Right renal pelvis (tissue), 4 donors: ENCODE measurements at regions not wholly inside any gene's neighbourhood (a gene's known extent, or its start where the extent isn't known, plus 50 kb on each side); places are given as distances from the start of the nearest gene placed in this dataset.

Experiments
- DNase-seq, 4 donors: peaks; one replicate each; pipeline ENCODE4 v3.0.0-alpha.2; 2013; ENCODE audit warnings: low read depth in 4 of 4, low spot score in 3 of 4, missing footprints in 1 of 4

DNA sequence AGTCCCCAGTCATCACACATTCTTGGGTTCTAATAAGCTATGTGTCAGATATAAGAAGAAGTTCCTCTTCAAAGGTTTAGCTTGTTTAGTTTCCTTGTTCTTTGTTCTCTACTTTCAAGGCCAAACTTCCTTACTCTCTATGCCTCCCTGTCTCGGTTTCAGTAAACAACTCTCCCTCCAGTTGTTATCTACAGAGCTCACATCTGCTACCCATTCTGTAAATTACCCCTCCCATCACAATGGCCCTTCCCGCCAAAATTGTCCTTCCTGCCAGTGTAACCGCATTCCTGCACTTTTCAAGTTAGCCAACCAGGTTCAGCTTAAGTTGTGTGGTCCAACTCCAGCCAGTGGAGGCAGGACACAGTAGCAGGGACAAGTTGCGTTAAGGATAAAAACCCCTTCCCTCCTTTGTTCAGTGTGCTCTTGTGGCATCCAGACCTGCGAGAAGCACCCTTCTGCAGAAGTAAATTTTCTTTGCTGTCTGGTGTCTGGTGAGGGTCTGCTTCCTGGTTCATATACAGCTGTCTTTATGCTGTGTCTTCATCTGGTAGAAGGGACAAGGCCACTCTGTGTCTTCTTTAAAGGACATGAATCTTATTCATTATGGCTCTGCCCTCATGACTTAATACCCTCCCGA is 342.1 kb upstream of the GRM7 start:
- no peak for DNase-seq

DNA sequence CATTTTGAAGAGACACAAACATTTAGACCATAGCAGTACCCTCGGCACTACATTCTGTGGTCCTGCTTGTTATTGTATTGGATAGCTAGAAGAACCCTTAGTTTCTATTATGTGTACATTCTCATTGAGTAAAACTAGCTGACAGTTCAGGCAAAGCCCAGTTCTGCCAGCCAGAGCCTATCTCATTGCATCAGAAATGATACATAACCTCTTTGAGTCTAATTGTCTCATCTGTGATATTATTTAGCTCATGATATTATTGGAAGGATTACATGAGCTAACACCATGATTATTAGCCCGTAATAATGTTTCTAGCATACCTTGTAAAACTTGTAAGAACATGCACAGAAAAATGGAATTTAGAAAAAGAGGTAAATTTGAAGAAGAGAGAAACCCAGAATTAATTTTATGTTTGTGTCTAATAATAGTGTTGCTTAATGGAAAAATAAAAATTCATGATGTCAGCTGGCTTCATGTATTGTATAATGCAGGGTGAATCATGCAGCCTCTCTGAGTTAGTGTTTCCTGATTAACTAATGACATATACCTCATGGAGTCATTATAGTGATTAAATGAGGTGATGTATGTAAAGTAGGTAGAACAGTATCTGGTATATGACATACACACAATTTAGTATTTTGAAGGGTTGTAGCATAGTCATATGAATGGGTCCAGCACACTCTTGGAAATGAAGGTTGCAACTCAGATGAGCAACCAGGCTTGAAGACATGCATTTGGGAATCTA is 339.4 kb upstream of the GRM7 start:
- DNase-seq = no peak

DNA sequence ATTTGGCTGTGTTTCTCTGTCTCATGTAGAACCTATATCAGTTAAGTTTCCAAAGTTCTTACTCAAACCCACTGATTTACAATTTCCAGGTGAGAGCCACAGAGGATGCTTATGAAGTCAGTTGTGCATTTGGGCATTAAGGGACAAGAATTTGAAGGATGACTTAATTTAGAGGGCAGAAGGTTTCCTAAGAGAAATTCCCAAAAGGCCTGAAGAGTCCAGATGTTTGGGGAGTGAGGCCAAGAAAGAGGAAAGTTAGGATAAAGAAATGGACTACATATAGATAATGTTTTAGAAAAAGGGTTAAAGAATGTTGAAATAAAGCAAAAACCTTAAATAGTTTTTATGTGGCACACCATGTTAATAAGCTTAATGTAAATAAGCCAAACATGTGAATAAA is 338.7 kb upstream of the GRM7 start:
- no peak for DNase-seq

DNA sequence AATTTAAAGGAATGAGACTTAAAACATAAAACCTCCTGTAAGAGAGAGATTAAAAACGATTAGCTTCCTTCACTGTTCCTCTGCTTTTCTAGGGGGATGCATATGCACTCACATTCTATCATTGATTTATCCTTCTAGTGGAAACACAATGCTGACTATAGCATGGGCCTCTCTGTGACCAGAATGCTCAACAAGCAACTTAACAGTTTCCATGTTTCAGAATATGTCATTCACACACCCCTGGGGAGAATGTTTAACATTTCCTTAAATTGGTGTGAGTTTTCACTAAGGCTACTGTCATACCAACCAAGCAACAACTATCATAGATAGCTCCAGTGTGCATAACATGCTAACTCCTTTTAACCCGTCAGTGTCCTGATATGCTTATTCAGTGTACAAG is 337.9 kb upstream of the GRM7 start:
- no peak for DNase-seq

DNA sequence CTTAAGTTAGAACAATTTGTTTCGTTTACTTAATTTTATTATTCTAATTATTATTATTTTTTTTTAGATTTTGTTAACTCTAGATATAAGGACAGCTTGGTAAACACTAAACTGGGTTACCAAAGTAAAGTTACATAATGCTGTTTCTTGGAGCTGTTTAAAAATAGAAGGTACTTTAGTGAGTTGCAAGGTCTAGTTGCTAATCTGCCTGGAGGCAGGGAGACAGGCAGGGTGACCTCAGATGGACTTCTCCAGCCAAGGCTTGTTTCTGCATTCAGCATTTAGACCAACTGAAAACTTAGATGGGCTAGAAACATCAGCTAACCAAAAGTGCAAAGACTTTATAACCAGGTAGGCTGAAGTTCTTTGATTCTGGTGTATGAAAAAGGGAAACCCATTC is 336.4 kb upstream of the GRM7 start:
- DNase-seq = no peak

DNA sequence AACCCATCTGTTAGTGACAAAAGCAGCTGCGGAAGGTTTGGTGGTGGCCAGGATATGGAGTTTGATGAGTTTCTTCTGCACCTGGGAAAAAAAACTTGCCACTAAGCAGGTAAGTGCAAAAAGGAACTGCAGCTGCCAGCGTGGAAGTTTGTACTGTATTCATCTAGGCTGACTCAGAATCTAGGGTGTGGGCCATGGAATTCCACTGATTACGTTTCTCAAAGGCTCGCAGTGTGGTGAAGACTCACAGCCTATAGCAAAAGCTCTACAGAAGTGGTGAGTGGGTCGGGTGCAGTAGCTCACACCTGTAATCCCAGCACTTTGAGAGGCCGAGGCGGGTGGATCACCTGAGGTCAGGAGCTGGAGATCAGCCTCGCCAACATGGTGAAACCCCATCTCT is 334.6 kb upstream of the GRM7 start:
- DNase-seq = no peak

DNA sequence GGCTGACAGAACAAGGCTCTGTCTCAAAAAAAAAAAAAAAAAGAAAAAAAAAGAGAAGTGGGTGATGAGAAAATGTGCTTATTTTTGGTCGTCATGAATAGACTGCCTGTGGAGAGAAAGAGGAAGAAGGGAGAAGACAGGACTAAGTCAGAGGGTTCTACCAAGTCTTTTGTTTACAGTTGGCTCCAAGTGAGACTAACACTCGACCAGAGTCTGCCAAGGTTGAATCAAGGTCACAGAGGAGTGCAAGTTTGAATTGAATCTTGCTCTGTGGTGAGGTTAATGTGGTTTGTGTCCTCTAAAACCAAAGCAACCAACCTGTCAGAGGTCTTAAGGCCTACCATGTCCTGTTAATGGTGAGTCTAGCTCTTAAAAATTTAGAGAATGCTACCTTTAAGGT is 334.1 kb upstream of the GRM7 start:
- DNase-seq = no peak

DNA sequence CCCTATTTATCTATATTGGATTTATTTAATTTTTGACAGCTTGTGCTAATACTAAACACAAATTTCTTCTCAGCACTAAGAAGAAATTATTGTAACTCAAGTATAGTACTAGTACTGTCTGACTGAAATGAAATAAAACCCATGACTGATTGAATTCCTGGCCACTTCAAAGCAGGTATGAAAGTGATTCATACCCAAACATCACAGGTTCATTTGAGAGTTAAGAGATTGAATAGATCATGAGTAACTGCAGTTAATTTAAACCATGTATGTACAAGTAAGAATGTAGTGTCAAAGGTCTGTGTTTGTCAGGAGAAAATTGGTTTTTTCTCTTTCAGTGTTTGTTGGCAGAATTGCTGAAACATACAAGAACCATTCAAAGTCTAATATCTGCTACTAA is 332.0 kb upstream of the GRM7 start:
- DNase-seq = no peak

DNA sequence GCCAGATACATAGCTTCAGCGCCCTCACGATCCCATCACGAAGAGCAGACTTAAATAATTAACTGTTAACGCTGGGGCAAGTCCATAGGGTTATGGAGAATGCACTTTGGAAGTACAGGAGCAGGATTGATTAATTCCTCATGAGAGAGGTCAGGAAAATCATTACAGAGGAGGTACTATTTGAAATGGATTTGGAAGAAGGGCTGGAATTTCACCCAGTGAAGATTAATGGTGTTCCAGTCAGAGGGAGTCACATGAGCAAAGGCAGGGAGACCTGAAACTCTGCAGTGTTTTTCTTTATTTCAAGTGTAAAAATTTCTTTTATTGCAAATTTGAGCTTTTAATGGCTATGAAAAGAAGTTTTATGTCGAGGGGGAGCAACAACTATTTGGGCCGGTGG is 329.8 kb upstream of the GRM7 start:
- DNase-seq = peak in 1 of 4 donors; percentile 3

DNA sequence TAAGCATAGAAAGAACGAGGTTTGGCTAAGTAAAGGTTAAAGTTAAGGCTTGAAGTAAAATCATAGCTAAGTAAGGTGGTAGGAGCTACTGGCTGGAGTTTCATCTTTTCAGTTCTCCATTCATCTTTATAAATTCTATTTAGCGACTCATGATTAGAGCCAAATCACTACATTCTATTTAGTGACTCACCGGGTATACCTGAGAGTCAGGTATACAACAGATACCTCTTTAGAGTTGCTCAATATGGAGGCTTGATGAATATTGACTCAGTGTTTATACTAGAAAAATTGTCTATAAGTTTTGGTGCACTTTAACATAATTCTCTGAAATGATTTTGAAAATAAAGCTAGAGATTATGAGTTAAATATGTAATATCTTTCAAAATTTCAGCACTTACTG is 328.8 kb upstream of the GRM7 start:
- no peak for DNase-seq

DNA sequence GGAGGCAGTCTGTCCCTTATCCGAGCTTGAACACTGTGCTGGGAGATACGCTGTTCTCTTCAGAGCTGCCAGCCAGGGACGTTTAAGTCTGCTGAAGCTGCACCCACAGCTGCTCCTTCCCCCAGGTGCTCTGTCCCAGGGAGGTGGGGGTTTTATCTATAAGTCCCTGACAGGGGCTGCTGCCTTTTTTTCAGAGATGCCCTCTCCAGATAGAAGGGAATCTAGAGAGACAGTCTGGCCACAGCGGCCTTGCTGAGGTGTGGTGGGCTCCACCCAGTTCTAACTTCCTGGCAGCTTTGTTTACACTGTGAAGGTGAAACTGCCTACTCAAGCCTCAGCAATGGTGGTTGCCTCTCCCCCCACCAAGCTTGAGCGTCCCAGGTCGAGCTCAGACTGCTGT is 319.9 kb upstream of the GRM7 start:
- no peak for DNase-seq

DNA sequence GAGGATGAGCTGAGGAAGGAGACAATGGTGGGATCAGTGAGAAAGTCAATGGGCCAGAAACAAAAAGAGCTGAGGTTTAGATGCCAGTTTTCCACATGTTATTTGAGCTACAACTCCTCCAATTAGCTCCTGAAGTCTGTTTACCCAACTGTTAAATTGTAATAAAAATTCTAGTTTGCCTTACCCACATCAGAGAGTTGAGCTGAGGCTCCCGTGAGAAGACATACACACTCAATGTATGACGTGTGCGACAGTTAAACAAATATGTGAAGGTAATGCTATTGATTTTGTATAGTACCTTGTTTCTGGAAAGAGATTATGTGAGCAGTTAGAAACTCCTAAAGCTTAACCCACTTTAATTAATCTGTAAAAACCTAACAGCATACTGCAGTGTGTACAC is 318.1 kb upstream of the GRM7 start:
- DNase-seq = no peak

DNA sequence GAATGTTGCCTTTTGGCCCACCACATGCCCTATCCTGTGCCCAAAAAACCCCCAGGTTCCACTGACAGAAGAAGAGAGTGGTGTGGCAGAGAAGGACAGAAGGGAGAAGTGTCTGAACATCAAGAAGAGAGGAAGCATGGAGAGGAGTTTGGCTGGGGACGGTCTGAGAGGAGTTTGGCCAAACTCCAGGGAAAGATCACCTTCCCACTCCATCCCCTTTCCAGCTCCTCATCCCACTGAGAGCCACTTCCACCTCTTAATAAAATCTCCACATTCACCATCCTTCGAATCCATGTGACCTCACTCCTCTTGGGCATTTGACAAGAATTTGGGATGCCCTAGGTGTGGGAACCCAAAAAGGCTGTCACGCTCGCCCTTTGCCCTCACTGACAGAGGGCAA is 311.6 kb upstream of the GRM7 start:
- DNase-seq = no peak

DNA sequence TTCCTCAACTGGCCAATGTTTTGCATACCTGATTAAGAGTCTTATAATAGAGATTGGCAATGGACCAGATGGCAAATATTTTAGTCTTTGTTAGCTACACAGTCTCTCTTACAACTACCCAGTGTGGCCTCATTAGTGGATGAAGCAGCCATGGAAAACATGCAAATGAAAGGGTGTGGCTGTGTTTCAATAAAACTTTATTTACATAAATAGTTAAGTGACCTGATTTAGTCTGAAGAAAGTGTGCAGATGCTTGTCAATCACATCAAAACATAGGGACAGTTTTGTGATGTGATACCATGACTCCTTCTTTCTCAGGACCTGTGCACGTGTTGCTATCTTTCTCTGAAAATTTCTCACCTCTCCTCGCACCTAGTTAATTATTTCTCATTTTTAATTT is 309.8 kb upstream of the GRM7 start:
- no peak for DNase-seq

DNA sequence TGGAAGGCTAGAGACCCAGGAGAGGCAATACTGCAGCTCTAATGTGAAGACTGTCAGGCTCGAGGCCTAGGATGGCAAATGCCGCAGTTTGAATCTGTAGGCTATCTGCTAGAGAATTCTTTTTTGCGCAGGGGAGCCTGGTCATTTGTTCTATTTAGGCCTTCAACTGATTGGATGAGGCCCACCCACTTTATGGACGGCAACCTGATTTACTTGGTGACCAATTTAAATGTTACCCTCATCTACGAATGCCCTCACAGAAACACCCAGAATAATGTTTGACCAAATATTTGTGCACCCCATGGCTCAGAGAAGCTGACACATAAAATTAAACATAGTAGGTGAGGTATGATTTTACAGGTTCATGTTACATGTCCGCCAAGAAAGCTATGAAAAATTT is 300.7 kb upstream of the GRM7 start:
- DNase-seq = no peak

DNA sequence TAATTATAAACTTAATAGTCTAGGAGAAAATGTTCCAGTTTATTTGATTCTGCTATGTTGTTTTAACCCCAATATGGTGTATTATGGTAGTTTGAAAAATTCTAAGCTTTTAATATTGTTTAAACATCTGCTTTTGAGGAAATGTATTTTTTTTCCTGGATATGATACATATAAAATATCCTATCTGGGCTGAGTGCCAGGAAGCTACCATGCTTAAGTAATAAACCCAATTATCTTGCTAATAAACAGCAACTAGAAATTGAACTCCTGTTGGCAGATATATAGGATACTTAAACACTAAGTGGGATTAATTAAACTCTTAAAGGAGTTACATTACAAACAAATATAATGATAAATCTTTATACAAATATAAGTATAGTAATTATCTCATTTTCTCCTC is 293.7 kb upstream of the GRM7 start:
- DNase-seq = no peak

DNA sequence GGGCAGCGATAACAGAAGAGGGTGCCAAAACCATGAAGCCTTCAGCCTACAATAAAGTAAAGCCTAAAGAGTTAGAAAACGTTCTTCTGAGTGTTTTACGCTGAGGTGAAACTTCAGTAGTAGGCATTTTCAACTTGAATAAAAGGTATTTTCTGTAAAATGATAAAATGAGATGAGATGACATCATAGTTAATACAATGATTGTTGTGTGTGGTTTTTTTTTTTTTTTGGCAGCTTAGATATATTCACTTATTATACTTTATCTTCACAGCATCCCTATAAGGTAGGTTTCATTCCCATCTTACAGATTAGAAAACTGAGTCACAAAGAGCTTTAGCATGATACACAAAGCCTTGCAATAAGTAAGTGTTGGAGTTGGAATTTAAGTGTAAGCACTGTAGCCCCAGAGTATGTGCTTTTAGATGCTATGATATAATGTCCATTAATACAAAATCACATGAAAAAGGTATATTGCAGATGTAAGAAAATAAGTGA is 291.9 kb upstream of the GRM7 start:
- no peak for DNase-seq

DNA sequence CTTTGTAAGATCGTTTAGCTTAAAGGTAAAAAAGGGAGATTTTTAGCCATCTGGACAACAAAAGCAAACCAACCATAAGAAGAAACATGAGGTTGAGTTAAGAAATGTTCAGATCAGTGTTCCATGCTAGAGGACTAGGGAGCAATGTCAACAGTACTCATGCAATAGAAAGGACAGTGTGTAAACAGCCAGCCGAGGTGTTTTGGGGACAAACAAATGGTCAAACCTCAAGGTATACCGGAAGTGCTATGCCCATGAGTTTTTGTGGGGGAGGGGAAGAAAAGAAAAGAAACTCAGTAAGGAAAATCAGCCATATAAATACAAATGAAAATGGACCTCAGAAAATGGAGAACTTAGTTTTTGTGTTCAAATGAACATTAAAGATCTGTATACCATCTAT is 289.5 kb upstream of the GRM7 start:
- DNase-seq = no peak

DNA sequence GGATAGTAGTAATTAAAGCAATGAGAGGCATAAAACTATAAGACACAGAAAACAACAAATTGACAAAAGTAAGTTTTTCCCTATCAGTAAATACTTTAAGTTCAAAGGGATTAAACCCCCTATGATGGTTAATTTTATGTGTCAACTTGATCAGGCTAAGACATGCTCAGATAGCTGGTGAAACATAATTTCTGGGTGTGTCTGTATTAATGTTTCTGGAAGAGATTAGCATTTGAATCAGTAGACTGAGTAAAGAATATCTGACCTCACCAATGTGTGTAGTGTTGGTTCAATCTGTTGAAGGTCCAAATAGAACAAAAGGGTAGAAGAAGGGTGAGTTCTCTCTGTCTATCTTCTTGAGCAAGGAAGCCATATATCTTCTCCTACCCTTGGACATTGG is 283.3 kb upstream of the GRM7 start:
- DNase-seq = no peak

DNA sequence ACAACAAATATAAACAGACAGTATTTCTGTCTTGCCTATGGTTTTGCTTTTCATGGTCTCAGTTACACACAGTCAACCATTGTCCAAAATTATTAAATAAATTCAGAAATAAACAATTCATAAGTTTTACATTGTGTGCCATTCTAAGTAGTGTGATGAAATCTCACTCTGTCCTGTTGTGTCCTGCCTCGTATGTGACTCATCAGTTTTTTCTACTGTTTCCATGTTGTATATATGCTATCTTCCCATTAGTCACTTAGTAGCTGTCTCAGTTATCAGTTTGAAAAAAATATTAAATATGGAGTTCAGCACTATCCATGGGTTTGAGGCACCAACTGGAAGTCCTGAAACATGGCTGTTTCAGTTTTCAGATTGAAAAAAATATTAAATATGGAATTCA is 282.4 kb upstream of the GRM7 start:
- no peak for DNase-seq

DNA sequence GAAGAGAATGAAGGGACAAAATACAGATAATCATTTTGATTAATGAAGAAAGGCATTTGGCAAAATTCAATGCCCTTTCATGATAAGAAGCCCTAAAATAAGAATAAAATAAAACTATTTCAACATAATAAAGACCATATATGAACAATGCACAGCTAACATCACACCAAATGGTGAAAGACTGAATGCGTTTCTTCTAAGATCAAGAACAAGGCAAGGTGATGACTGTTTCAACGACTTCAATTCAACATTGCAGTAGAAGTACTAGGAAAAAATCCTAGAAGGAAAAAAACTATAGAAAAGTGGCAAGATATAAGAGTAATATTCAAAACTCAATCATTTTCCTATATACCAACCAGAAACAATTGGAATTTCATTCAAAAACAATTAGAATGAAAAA is 280.1 kb upstream of the GRM7 start:
- no peak for DNase-seq

DNA sequence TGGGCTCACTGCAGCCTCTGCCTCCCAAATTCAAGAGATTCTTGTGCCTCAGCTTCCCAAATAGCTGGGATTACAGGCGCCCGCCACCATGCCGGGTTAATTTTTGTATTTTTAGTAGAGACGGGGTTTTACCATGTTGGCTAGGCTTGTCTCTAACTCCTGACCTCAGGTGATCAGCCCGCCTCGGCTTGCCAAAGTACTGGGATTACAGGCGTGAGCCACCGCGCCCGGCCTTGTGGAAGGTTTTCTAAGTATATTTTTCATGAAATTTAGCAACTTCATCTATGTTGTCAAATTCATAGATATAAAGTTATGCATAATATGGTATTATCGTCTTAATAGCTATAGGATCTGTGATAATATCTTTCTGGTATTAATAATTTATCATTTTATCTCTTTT is 275.6 kb upstream of the GRM7 start:
- DNase-seq = no peak

DNA sequence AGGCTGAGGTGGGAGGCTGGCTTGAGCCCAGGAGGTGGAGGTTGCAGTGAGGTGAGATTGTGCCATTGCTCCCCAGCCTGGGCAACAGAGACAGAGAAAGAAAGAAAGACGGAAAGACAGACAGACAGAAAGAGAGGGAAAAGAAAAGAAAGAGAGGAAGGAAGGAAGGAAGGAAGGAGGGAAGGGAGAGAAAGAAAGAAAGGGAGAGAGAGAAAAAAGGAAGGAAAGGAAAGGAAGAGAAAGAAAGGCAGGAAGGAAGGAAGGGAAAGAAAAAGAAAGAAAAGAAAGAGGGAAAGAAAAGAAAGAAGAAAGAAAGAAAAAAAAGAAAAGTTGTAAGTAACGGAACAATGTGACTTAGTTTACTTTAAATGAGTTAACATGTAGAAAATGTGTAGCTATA is 260.7 kb upstream of the GRM7 start:
- DNase-seq = no peak
